ENCODE measurements at regions not wholly inside any gene's neighbourhood (a gene's known extent, or its start where the extent isn't known, plus 50 kb on each side); places are given as distances from the start of the nearest gene placed in this dataset.
"Not testable (repeated sequence)": the region's sequence is repeated elsewhere in the genome, so short reads cannot be mapped to it uniquely, and the experiment has no call there.

GRCh38 chr16:29195116-29195872 is 210.4 kb downstream of the LAT start:
- DNase-seq = not testable (repeated sequence)

- not testable (repeated sequence) for DNase-seq
Observed at GRCh38 chr16:29194185-29194844, 209.5 kb downstream of the LAT start.

- DNase-seq = not testable (repeated sequence)
Observed at GRCh38 chr16:29193634-29194033, 208.8 kb downstream of the LAT start.

- DNase-seq = not testable (repeated sequence)
Observed at GRCh38 chr16:29193248-29193574, 208.4 kb downstream of the LAT start.

GRCh38 chr16:29192329-29193247 is 207.7 kb downstream of the LAT start:
- DNase-seq = no peak

- DNase-seq = not testable (repeated sequence)
Observed at GRCh38 chr16:29191636-29192180, 206.9 kb downstream of the LAT start.

GRCh38 chr16:29190553-29191431 is 205.9 kb downstream of the LAT start:
- not testable (repeated sequence) for DNase-seq

- not testable (repeated sequence) for DNase-seq
Observed at GRCh38 chr16:29188806-29189205, 204.0 kb downstream of the LAT start.

GRCh38 chr16:29186306-29187220 is 201.7 kb downstream of the LAT start:
- not testable (repeated sequence) for DNase-seq

- not testable (repeated sequence) for DNase-seq
Observed at GRCh38 chr16:29185872-29186271, 201.0 kb downstream of the LAT start.

- not testable (repeated sequence) for DNase-seq
Observed at GRCh38 chr16:29184738-29185438, 200.0 kb downstream of the LAT start.

GRCh38 chr16:29182940-29183868 is 198.4 kb downstream of the LAT start:
- DNase-seq = not testable (repeated sequence)

GRCh38 chr16:29182501-29182900 is 197.6 kb downstream of the LAT start:
- DNase-seq = no peak

- DNase-seq = not testable (repeated sequence)
Observed at GRCh38 chr16:29181921-29182411, 197.1 kb downstream of the LAT start.

GRCh38 chr16:29181254-29181780 is 196.5 kb downstream of the LAT start:
- DNase-seq = not testable (repeated sequence)

- DNase-seq = not testable (repeated sequence)
Observed at GRCh38 chr16:29180206-29180600, 195.4 kb downstream of the LAT start.

- not testable (repeated sequence) for DNase-seq
Observed at GRCh38 chr16:29179401-29180205, 194.8 kb downstream of the LAT start.
